ENCODE measurements at regions not wholly inside any gene's neighbourhood (a gene's known extent, or its start where the extent isn't known, plus 50 kb on each side); places are given as distances from the start of the nearest gene placed in this dataset.
"Not testable (repeated sequence)": the region's sequence is repeated elsewhere in the genome, so short reads cannot be mapped to it uniquely, and the experiment has no call there.

- no peak for DNase-seq (ENCODE audit: low spot score)
- no peak overlapping the region for H3K27ac ChIP-seq (ENCODE audit: low read depth in 1 of 2, low read length in 2 of 2)
- H3K4me3 ChIP-seq (ENCODE audit: low read depth in 1 of 3, low read length in 3 of 3), result no peak overlapping the region
- H3K4me1 ChIP-seq (ENCODE audit: control insufficient read depth in 4 of 4, insufficient read depth in 4 of 4, low read length in 3 of 4), result no peaks in the 10 kb centered on the region
- WGBS, result 84% methylated on average over 5 of the region's 5 CpGs
- no peaks in the 10 kb centered on the region for H3K36me3 ChIP-seq (ENCODE audit: control insufficient read depth in 4 of 4, insufficient read depth in 3 of 4, low read depth in 1 of 4, low read length in 3 of 4)
- H3K27me3 ChIP-seq (ENCODE audit: control insufficient read depth in 4 of 4, insufficient read depth in 4 of 4, low read length in 3 of 4), result no peaks in the 10 kb centered on the region
- no peak overlapping the region for H3K9ac ChIP-seq (ENCODE audit: low read depth in 1 of 2, low read length in 2 of 2)
- no peaks in the 10 kb centered on the region for H3K9me3 ChIP-seq (ENCODE audit: control insufficient read depth in 4 of 4, low read length in 3 of 4)
- TF ChIP-seq SP1 (IDR thresholded peaks at IDR 0.05) (no peak), RAD21 (IDR thresholded peaks at IDR 0.05) (no peak), ZBTB33 (IDR thresholded peaks at IDR 0.05) (no peak), HNF4A (conservative IDR thresholded peaks at IDR 0.05) (no peak)
Measured at GRCh38 chrX:3440981-3441380, 94.5 kb upstream of the MXRA5 start.

- not testable (repeated sequence) for H3K27ac ChIP-seq (ENCODE audit: low read depth in 1 of 2, low read length in 2 of 2); H3K9ac ChIP-seq (ENCODE audit: low read depth in 1 of 2, low read length in 2 of 2); DNase-seq (ENCODE audit: low spot score); H3K9me3 ChIP-seq (ENCODE audit: control insufficient read depth in 4 of 4, low read length in 3 of 4); H3K27me3 ChIP-seq (ENCODE audit: control insufficient read depth in 4 of 4, insufficient read depth in 4 of 4, low read length in 3 of 4); H3K4me3 ChIP-seq (ENCODE audit: low read depth in 1 of 3, low read length in 3 of 3); H3K36me3 ChIP-seq (ENCODE audit: control insufficient read depth in 4 of 4, insufficient read depth in 3 of 4, low read depth in 1 of 4, low read length in 3 of 4); H3K4me1 ChIP-seq (ENCODE audit: control insufficient read depth in 4 of 4, insufficient read depth in 4 of 4, low read length in 3 of 4)
- 91% methylated on average over 21 of the region's 25 CpGs for WGBS
Measured at GRCh38 chrX:3435916-3436315, 89.5 kb upstream of the MXRA5 start.

GRCh38 chrX:3435057-3435456, 88.6 kb upstream of the MXRA5 start:
- H3K27ac ChIP-seq (ENCODE audit: low read depth in 1 of 2, low read length in 2 of 2), result no peak overlapping the region
- TF ChIP-seq YY1 (IDR thresholded peaks at IDR 0.05), result no peak
- TF ChIP-seq RXRA (IDR thresholded peaks at IDR 0.05), result no peak
- no peak for TF ChIP-seq GABPA (IDR thresholded peaks at IDR 0.05 in 1 of 2, conservative IDR thresholded peaks at IDR 0.05 in 1 of 2)
- TF ChIP-seq, protein P1, sequence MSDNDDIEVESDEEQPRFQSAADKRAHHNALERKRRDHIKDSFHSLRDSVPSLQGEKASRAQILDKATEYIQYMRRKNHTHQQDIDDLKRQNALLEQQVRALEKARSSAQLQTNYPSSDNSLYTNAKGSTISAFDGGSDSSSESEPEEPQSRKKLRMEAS (IDR thresholded peaks at IDR 0.05), result no peak
- TF ChIP-seq CTCF (IDR thresholded peaks at IDR 0.05; ENCODE audit: low read depth, low read length, missing input control), result no peak
- no peak for TF ChIP-seq RAD21 (IDR thresholded peaks at IDR 0.05)
- TF ChIP-seq TAF1 (conservative IDR thresholded peaks at IDR 0.05), result no peak
- TF ChIP-seq FOXA2 (IDR thresholded peaks at IDR 0.05), result no peak
- no peak for TF ChIP-seq FOXA1 (IDR thresholded peaks at IDR 0.05)
- no peak for TF ChIP-seq EGR1 (IDR thresholded peaks at IDR 0.05; ENCODE audit: low read depth in 2 of 2)
- no peak for TF ChIP-seq ATF3 (IDR thresholded peaks at IDR 0.05)
- TF ChIP-seq HNF4G (IDR thresholded peaks at IDR 0.05), result no peak
- TF ChIP-seq, protein P2, sequence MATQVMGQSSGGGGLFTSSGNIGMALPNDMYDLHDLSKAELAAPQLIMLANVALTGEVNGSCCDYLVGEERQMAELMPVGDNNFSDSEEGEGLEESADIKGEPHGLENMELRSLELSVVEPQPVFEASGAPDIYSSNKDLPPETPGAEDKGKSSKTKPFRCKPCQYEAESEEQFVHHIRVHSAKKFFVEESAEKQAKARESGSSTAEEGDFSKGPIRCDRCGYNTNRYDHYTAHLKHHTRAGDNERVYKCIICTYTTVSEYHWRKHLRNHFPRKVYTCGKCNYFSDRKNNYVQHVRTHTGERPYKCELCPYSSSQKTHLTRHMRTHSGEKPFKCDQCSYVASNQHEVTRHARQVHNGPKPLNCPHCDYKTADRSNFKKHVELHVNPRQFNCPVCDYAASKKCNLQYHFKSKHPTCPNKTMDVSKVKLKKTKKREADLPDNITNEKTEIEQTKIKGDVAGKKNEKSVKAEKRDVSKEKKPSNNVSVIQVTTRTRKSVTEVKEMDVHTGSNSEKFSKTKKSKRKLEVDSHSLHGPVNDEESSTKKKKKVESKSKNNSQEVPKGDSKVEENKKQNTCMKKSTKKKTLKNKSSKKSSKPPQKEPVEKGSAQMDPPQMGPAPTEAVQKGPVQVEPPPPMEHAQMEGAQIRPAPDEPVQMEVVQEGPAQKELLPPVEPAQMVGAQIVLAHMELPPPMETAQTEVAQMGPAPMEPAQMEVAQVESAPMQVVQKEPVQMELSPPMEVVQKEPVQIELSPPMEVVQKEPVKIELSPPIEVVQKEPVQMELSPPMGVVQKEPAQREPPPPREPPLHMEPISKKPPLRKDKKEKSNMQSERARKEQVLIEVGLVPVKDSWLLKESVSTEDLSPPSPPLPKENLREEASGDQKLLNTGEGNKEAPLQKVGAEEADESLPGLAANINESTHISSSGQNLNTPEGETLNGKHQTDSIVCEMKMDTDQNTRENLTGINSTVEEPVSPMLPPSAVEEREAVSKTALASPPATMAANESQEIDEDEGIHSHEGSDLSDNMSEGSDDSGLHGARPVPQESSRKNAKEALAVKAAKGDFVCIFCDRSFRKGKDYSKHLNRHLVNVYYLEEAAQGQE (IDR thresholded peaks at IDR 0.05), result no peak
- no peak for TF ChIP-seq ZBTB33 (IDR thresholded peaks at IDR 0.05)
- TF ChIP-seq HNF4A (conservative IDR thresholded peaks at IDR 0.05), result no peak
- 90% methylated on average over 6 of the region's 6 CpGs for WGBS

More at GRCh38 chrX:3435057-3435456, 88.6 kb upstream of the MXRA5 start:
- Histone ChIP-seq H3K36me3 (ENCODE audit: control insufficient read depth in 4 of 4, insufficient read depth in 3 of 4, low read depth in 1 of 4, low read length in 3 of 4) (no peaks in the 10 kb centered on the region), H3K4me1 (ENCODE audit: control insufficient read depth in 4 of 4, insufficient read depth in 4 of 4, low read length in 3 of 4) (no peaks in the 10 kb centered on the region), H3K9me3 (ENCODE audit: control insufficient read depth in 4 of 4, low read length in 3 of 4) (no peaks in the 10 kb centered on the region), H3K4me3 (ENCODE audit: low read depth in 1 of 3, low read length in 3 of 3) (no peak overlapping the region), H3K27me3 (ENCODE audit: control insufficient read depth in 4 of 4, insufficient read depth in 4 of 4, low read length in 3 of 4) (no peaks in the 10 kb centered on the region), H3K9ac (ENCODE audit: low read depth in 1 of 2, low read length in 2 of 2) (no peak overlapping the region)
- no peak for DNase-seq (ENCODE audit: low spot score)

Measured in liver (tissue), 8 donors.